ENCODE measurements at regions not wholly inside any gene's neighbourhood (a gene's known extent, or its start where the extent isn't known, plus 50 kb on each side); places are given as distances from the start of the nearest gene placed in this dataset.

DNA sequence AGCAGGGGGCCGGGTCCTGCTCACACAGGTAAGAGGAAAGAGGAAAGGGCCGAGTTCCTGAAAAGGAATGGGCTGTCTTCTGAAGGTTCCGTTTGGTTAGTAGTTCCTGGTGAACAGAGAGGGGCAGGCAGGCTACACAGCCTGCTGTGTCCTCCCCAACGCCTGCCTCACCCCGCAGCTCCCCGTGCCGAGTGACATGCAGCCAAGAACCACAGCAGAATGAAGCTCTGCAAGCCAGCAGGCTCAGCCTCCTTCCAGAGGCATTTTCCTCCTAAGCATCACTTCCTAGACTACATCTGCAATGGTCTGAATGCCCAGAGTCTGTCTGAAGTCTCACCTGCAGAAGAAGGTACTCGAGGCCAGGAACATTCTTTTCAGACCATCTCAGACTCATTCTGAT is 202.4 kb upstream of the TCERG1L start:
- Histone ChIP-seq H3K4me1 (ENCODE audit: insufficient read depth, low read length, poor library complexity, severe bottlenecking) (no peaks in the 10 kb centered on the region), H3K4me3 (ENCODE audit: low read depth, low read length, poor library complexity, severe bottlenecking) (no peak overlapping the region), H3K27me3 (replicated peaks; ENCODE audit: insufficient read depth, low read depth, low read length, poor library complexity) (peaks cover 21% of the 10 kb centered on the region), H3K9me3 (ENCODE audit: low read depth, low read length, poor library complexity, severe bottlenecking) (no peaks in the 10 kb centered on the region), H3K36me3 (ENCODE audit: insufficient read depth, low read length, poor library complexity, severe bottlenecking) (no peaks in the 10 kb centered on the region), H3K27ac (ENCODE audit: low read depth, low read length, poor library complexity, severe bottlenecking) (no peak overlapping the region)
- intact Hi-C loops (cut with micrococcal nuclease; ENCODE audit: unreplicated experiment): no loop called here
- BruUV-seq (replicated peaks): no TSS peak
- no peak for DNase-seq (ENCODE audit: low spot score)
- TF ChIP-seq, protein P1, sequence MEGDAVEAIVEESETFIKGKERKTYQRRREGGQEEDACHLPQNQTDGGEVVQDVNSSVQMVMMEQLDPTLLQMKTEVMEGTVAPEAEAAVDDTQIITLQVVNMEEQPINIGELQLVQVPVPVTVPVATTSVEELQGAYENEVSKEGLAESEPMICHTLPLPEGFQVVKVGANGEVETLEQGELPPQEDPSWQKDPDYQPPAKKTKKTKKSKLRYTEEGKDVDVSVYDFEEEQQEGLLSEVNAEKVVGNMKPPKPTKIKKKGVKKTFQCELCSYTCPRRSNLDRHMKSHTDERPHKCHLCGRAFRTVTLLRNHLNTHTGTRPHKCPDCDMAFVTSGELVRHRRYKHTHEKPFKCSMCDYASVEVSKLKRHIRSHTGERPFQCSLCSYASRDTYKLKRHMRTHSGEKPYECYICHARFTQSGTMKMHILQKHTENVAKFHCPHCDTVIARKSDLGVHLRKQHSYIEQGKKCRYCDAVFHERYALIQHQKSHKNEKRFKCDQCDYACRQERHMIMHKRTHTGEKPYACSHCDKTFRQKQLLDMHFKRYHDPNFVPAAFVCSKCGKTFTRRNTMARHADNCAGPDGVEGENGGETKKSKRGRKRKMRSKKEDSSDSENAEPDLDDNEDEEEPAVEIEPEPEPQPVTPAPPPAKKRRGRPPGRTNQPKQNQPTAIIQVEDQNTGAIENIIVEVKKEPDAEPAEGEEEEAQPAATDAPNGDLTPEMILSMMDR (conservative IDR thresholded peaks at IDR 0.05; ENCODE audit: low read depth, low read length): no peak
- TF ChIP-seq EZH2 (IDR thresholded peaks at IDR 0.05; ENCODE audit: borderline replicate concordance, low read depth, low read length, poor library complexity, severe bottlenecking): no peak
- ChIA-PET CTCF (no interaction called here), POLR2A (ENCODE audit: low non-redundant PET) (no interaction called here)

DNA sequence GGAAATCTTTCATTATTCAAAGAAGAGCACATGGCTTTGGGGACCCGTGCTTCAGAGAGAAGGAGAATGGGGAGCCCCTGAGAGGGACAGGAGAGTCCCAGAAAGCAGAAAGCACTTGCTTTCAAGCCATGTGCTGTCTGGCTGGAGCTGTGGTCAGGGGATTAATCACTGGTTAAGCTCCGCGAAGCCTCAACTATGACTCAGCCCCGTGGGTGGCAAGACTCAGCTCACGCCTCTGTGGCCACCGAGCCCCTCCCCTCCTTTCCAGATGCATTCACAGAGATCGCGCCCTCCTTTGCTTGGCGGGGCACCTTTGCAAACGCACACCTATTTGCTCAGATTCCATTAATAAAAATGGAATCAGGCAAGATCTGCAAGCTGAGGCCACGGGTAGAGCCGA is 202.9 kb upstream of the TCERG1L start:
- no TSS peak for BruUV-seq (replicated peaks)
- H3K27me3 ChIP-seq (replicated peaks; ENCODE audit: insufficient read depth, low read depth, low read length, poor library complexity): peaks cover 27% of the 10 kb centered on the region
- H3K36me3 ChIP-seq (ENCODE audit: insufficient read depth, low read length, poor library complexity, severe bottlenecking): no peaks in the 10 kb centered on the region
- no peak overlapping the region for H3K4me3 ChIP-seq (ENCODE audit: low read depth, low read length, poor library complexity, severe bottlenecking)
- POLR2A ChIA-PET (ENCODE audit: low non-redundant PET): no interaction called here
- H3K4me1 ChIP-seq (ENCODE audit: insufficient read depth, low read length, poor library complexity, severe bottlenecking): no peaks in the 10 kb centered on the region
- intact Hi-C loops (cut with micrococcal nuclease; ENCODE audit: unreplicated experiment): no loop called here
- H3K9me3 ChIP-seq (ENCODE audit: low read depth, low read length, poor library complexity, severe bottlenecking): no peaks in the 10 kb centered on the region
- TF ChIP-seq EZH2 (IDR thresholded peaks at IDR 0.05; ENCODE audit: borderline replicate concordance, low read depth, low read length, poor library complexity, severe bottlenecking): no peak
- TF ChIP-seq, protein P1 (conservative IDR thresholded peaks at IDR 0.05; ENCODE audit: low read depth, low read length): no peak
- no peak overlapping the region for H3K27ac ChIP-seq (ENCODE audit: low read depth, low read length, poor library complexity, severe bottlenecking)
- CTCF ChIA-PET: no interaction called here
- DNase-seq (ENCODE audit: low spot score): no peak

DNA sequence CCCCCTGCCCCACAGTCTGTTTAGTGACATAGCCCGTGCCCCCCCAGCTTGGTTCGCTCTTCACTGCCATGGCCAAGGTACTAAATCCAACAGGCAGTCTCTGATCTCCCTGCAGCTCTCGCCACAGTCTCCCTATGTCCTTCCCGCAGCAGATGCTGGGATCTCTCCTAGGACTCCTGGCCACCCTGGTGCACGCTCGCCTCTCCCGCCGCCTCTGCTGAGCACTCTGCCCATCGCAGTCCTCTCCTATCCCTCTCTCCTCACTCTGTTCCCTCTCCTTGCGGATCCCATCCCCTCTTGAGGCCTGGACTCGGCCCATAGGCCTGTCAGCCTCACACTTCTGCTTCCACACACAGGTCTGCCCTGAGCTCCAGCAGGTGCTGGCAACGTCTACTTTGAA is 204.8 kb upstream of the TCERG1L start:
- H3K9me3 ChIP-seq (ENCODE audit: low read depth, low read length, poor library complexity, severe bottlenecking): no peaks in the 10 kb centered on the region
- CTCF ChIA-PET: no interaction called here
- no peak overlapping the region for H3K27ac ChIP-seq (ENCODE audit: low read depth, low read length, poor library complexity, severe bottlenecking)
- POLR2A ChIA-PET (ENCODE audit: low non-redundant PET): no interaction called here
- no peaks in the 10 kb centered on the region for H3K36me3 ChIP-seq (ENCODE audit: insufficient read depth, low read length, poor library complexity, severe bottlenecking)
- TF ChIP-seq, protein P1 (conservative IDR thresholded peaks at IDR 0.05; ENCODE audit: low read depth, low read length): no peak
- no peak for TF ChIP-seq EZH2 (IDR thresholded peaks at IDR 0.05; ENCODE audit: borderline replicate concordance, low read depth, low read length, poor library complexity, severe bottlenecking)
- BruUV-seq (replicated peaks): no TSS peak
- intact Hi-C loops (cut with micrococcal nuclease; ENCODE audit: unreplicated experiment): no loop called here
- no peaks in the 10 kb centered on the region for H3K4me1 ChIP-seq (ENCODE audit: insufficient read depth, low read length, poor library complexity, severe bottlenecking)
- no peak for DNase-seq (ENCODE audit: low spot score)
- H3K27me3 ChIP-seq (replicated peaks; ENCODE audit: insufficient read depth, low read depth, low read length, poor library complexity): peaks cover 34% of the 10 kb centered on the region
- H3K4me3 ChIP-seq (ENCODE audit: low read depth, low read length, poor library complexity, severe bottlenecking): no peak overlapping the region
